ENCODE measurements at regions not wholly inside any gene's neighbourhood (a gene's known extent, or its start where the extent isn't known, plus 50 kb on each side); places are given as distances from the start of the nearest gene placed in this dataset.

DNA sequence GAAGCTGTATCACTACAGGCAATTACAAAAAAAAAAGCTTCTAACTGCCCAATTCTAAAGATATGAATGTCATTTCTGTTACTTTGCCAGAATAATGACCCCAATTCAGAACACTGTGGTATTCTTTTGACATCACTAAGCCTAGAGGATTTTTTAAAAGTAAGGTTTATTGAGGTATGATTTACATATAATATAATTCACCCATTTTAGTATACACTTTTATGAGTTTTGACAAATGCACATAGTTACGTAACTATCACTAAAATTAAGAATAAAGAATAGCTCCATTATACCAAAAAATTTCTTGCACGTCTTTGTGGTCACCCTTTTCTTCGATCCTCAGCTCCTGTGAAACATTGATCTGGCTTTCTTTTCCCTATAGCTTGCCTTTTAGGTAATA lies 74.0 kb upstream of the PLSCR5 start (continued):
- TF ChIP-seq, protein P1, sequence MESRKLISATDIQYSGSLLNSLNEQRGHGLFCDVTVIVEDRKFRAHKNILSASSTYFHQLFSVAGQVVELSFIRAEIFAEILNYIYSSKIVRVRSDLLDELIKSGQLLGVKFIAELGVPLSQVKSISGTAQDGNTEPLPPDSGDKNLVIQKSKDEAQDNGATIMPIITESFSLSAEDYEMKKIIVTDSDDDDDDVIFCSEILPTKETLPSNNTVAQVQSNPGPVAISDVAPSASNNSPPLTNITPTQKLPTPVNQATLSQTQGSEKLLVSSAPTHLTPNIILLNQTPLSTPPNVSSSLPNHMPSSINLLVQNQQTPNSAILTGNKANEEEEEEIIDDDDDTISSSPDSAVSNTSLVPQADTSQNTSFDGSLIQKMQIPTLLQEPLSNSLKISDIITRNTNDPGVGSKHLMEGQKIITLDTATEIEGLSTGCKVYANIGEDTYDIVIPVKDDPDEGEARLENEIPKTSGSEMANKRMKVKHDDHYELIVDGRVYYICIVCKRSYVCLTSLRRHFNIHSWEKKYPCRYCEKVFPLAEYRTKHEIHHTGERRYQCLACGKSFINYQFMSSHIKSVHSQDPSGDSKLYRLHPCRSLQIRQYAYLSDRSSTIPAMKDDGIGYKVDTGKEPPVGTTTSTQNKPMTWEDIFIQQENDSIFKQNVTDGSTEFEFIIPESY (IDR thresholded peaks at IDR 0.05; ENCODE audit: extremely low read depth, insufficient replicate concordance, low read length), result no peak
- TF ChIP-seq SIN3A (IDR thresholded peaks at IDR 0.05; ENCODE audit: low read depth) (no peak), CEBPB (IDR thresholded peaks at IDR 0.05; ENCODE audit: low read depth) (no peak), EZH2 (IDR thresholded peaks at IDR 0.05) (no peak), TCF7L2 (IDR thresholded peaks at IDR 0.05; ENCODE audit: borderline replicate concordance, extremely low read depth, insufficient read depth, insufficient read length) (no peak), POLR2A (IDR thresholded peaks at IDR 0.05; ENCODE audit: borderline replicate concordance, extremely low read depth, insufficient read depth, insufficient read length) (no peak), YY1 (IDR thresholded peaks at IDR 0.05; ENCODE audit: extremely low read depth, insufficient replicate concordance, low read depth, low read length) (no peak)

DNA sequence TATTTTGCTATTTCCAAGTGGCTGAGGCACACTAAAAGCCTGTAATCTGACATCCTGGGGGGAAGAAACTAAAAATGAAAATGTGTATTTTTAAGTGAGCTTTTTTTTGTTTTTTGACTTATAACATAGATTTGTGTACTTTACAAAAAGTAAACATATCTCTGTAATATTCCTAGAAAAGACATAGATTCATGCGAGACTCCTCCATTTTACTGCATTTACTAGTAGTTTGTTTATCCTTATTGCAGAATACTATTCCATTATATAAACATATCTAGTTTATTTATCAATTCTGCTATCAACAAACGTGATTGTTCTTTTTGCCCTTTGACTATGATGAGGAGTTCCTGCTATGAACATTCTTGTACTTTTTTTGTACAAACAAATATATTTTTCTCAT lies 67.8 kb upstream of the PLSCR5 start:
- Histone ChIP-seq H3K27me3 (ENCODE audit: insufficient read depth, low read length) (no peaks in the 10 kb centered on the region), H3K9me3 (ENCODE audit: control insufficient read depth in 1 of 2, insufficient read depth in 1 of 2, low read depth in 1 of 2, low read length in 2 of 2) (no peaks in the 10 kb centered on the region), H3K36me3 (ENCODE audit: control insufficient read depth in 1 of 2, insufficient read depth in 2 of 2, low read length in 2 of 2) (no peaks in the 10 kb centered on the region), H3K4me3 (replicated peaks in 1 of 2; ENCODE audit: low read depth in 1 of 2, low read length in 2 of 2) (no peak overlapping the region), H3K9ac (ENCODE audit: low read length) (no peak overlapping the region), H4K20me1 (ENCODE audit: insufficient read depth) (no peaks in the 10 kb centered on the region), H2AFZ (ENCODE audit: low read depth, low read length, poor library complexity, severe bottlenecking) (no peak overlapping the region), H3K4me1 (ENCODE audit: control insufficient read depth in 1 of 2, insufficient read depth in 2 of 2, low read length in 2 of 2) (no peaks in the 10 kb centered on the region), H3K79me2 (ENCODE audit: insufficient read depth, low read length) (no peaks in the 10 kb centered on the region), H3K27ac (ENCODE audit: low read depth, low read length) (no peak overlapping the region), H3K9me2 (ENCODE audit: insufficient read depth) (no peaks in the 10 kb centered on the region), H3K4me2 (ENCODE audit: low read length) (no peak overlapping the region)
- DNase-seq (ENCODE audit: low read depth, low spot score) (no peak), ATAC-seq (no peak)
- ChIA-PET CTCF (no interaction called here), RAD21 (ENCODE audit: low non-redundant PET in 1 of 2, low total read pairs in 2 of 2, uncharacterized antibody in 2 of 2, unreplicated experiment in 2 of 2) (no interaction called here), POLR2A (no interaction called here)
- intact Hi-C loops (cut with micrococcal nuclease), result no loop called here
- no TSS peak for BruUV-seq (replicated peaks)
- TF ChIP-seq ZNF274 (IDR thresholded peaks at IDR 0.05; ENCODE audit: low read depth, low read length) (no peak), CEBPB (IDR thresholded peaks at IDR 0.05; ENCODE audit: low read depth) (no peak), EGR1 (IDR thresholded peaks at IDR 0.05; ENCODE audit: low read depth) (no peak), ELF1 (IDR thresholded peaks at IDR 0.05; ENCODE audit: borderline replicate concordance, low read depth) (no peak), POLR2A (IDR thresholded peaks at IDR 0.05; ENCODE audit: borderline replicate concordance, extremely low read depth, insufficient read depth, insufficient read length) (no peak), SRF (IDR thresholded peaks at IDR 0.05; ENCODE audit: low read depth) (no peak), SIN3A (IDR thresholded peaks at IDR 0.05; ENCODE audit: low read depth) (no peak), POLR2AphosphoS5 (IDR thresholded peaks at IDR 0.05; ENCODE audit: low read depth, low read length) (no peak), JUND (IDR thresholded peaks at IDR 0.05) (no peak), YY1 (IDR thresholded peaks at IDR 0.05; ENCODE audit: extremely low read depth, insufficient replicate concordance, low read depth, low read length) (no peak), EZH2phosphoT487 (IDR thresholded peaks at IDR 0.05; ENCODE audit: borderline replicate concordance) (no peak), CBX3 (IDR thresholded peaks at IDR 0.05; ENCODE audit: low read depth) (no peak)
- TF ChIP-seq, protein P1 (IDR thresholded peaks at IDR 0.05; ENCODE audit: extremely low read depth, insufficient replicate concordance, low read length), result no peak
